HepG2 (cell line): ENCODE measurements at regions not wholly inside any gene's neighbourhood (a gene's known extent, or its start where the extent isn't known, plus 50 kb on each side); places are given as distances from the start of the nearest gene placed in this dataset.

Experiments used
- ATAC-seq: fragments of 200-7000 bp; cut with Tn5 transposase; 3 replicates; pipeline ENCODE4 v1.9.1; 2020; ENCODE audit warnings: mild to moderate bottlenecking, moderate library complexity
- BruUV-seq: library from RNA; stranded (reverse); fragments of 400-500 nt; replicated peaks from 2 replicates; lab custom pipeline; 2021; lab: Mats Ljungman, UMichigan
- CTCF ChIA-PET: fragments of 300-600 bp; formaldehyde crosslinking; extraction: SDS; loops from one replicate; lab custom pipeline; 2021; ENCODE audit warnings: low total read pairs, inconsistent platforms, low intra/inter-chr PET ratio; lab: Yijun Ruan, JAX
- POLR2A ChIA-PET: fragments of 350-600 bp; sonication (Branson Sonifier 250); formaldehyde crosslinking; loops from one replicate; lab custom pipeline; 2020; ENCODE audit warnings: antibody characterized with exemption, inconsistent platforms; lab: Yijun Ruan, JAX
- DNase-seq: peaks from one replicate; pipeline ENCODE4 v3.0.0-alpha.2; 2015; ENCODE audit warnings: low spot score
- FAIRE-seq: peaks from 3 replicates; lab custom pipeline; 2011; peaks lifted over from hg19 to GRCh38; lab: Jason Lieb, UNC
- H2AFZ ChIP-seq: one replicate; pipeline ENCODE4 v1.6.1; 2011; ENCODE audit warnings: low read length, inconsistent platforms
- H3K27ac ChIP-seq: fragments of 300-600 bp; 3 replicates; pipeline ENCODE4 v1.8.0; 2011; ENCODE audit warnings: mixed run types, mild to moderate bottlenecking, mixed read lengths, low read length, inconsistent platforms; ENCODE audit not compliant: insufficient read depth; ENCODE audit errors: extremely low read length
- H3K27me3 ChIP-seq, 2 experiments: fragments of 200-600 bp in 1 of 2; 2 replicates in 1 of 2; 3 replicates in 1 of 2; pipeline versions ENCODE4 v1.6.0 to v1.8.0; 2011; ENCODE audit warnings: low read length in 2 of 2, mild to moderate bottlenecking in 2 of 2, moderate library complexity in 2 of 2, inconsistent platforms in 1 of 2; ENCODE audit not compliant: insufficient read depth in 2 of 2, control insufficient read depth in 1 of 2
- H3K36me3 ChIP-seq, 2 experiments: fragments of 200-600 bp in 1 of 2; replicated peaks in 1 of 2; 2 replicates in 1 of 2; 3 replicates in 1 of 2; pipeline versions ENCODE4 v1.5.1 to v1.8.0; 2011; ENCODE audit warnings: low read length in 2 of 2, inconsistent platforms in 1 of 2; ENCODE audit not compliant: insufficient read depth in 2 of 2, control insufficient read depth in 1 of 2
- H3K4me1 ChIP-seq: 2 replicates; pipeline ENCODE4 v1.5.1; 2012; ENCODE audit warnings: low read length, inconsistent platforms; ENCODE audit not compliant: insufficient read depth
- H3K4me2 ChIP-seq: 2 replicates; pipeline ENCODE4 v1.6.0; 2011; ENCODE audit warnings: low read depth, low read length, inconsistent platforms
- H3K4me3 ChIP-seq, 3 experiments: fragments of 200-600 bp in 1 of 3; sonication (generic), shearing (Covaris generic) in 1 of 3; replicated peaks in 1 of 3; 2 replicates each; pipeline ENCODE4 v1.5.1; 2011 to 2016; ENCODE audit warnings: low read length in 3 of 3, inconsistent platforms in 2 of 3, low read depth in 2 of 3, mild to moderate bottlenecking in 2 of 3, control low read depth in 1 of 3, mixed read lengths in 1 of 3; ENCODE audit not compliant: insufficient read depth in 1 of 3
- H3K79me2 ChIP-seq: one replicate; pipeline ENCODE4 v1.6.1; 2011; ENCODE audit warnings: low read length, inconsistent platforms; ENCODE audit not compliant: insufficient read depth
- H3K9ac ChIP-seq: 2 replicates; pipeline ENCODE4 v1.6.0; 2011; ENCODE audit warnings: mild to moderate bottlenecking, low read depth, low read length, inconsistent platforms; ENCODE audit not compliant: insufficient read depth
- H3K9me3 ChIP-seq: 2 replicates; pipeline ENCODE4 v1.5.1; 2012; ENCODE audit warnings: mild to moderate bottlenecking, low read length
- H4K20me1 ChIP-seq: 2 replicates; pipeline ENCODE4 v1.6.0; 2011; ENCODE audit warnings: inconsistent platforms, mild to moderate bottlenecking, low read length, moderate library complexity; ENCODE audit not compliant: insufficient read depth
- ADNP ChIP-seq: sonication (generic); formaldehyde crosslinking; IDR thresholded peaks from 2 replicates; pipeline ENCODE4 v1.4.0; 2020; ENCODE audit warnings: missing genetic modification reagents
- ARNTL ChIP-seq: sonication (generic); formaldehyde crosslinking; IDR thresholded peaks from 2 replicates; pipeline ENCODE4 v1.4.0; 2020; ENCODE audit warnings: mild to moderate bottlenecking, missing genetic modification reagents
- CCAR2 ChIP-seq: fragments of 200-400 bp; formaldehyde crosslinking; optimal IDR thresholded peaks from 2 replicates; pipeline ENCODE3; 2018; ENCODE audit warnings: low read depth, mild to moderate bottlenecking, low read length, moderate library complexity
- HNRNPL ChIP-seq: fragments of 200-400 bp; formaldehyde crosslinking; IDR thresholded peaks from 2 replicates; pipeline ENCODE4 v1.6.1; 2017; ENCODE audit warnings: mild to moderate bottlenecking, low read depth, low read length
- JUN ChIP-seq: sonication (generic); formaldehyde crosslinking; IDR thresholded peaks from 2 replicates; pipeline ENCODE4 v1.4.0; 2020; ENCODE audit warnings: mild to moderate bottlenecking, missing genetic modification reagents
- KDM3A ChIP-seq: IDR thresholded peaks from 2 replicates; pipeline ENCODE4 v1.6.1; 2018; ENCODE audit warnings: low read depth, missing compliant biosample characterization
- MTF1 ChIP-seq: sonication (generic); formaldehyde crosslinking; IDR thresholded peaks from 2 replicates; pipeline ENCODE4 v1.5.0; 2020; ENCODE audit warnings: missing genetic modification reagents
- PRMT3 ChIP-seq: sonication (generic); formaldehyde crosslinking; IDR thresholded peaks from 2 replicates; pipeline ENCODE4 v1.8.1; 2022; ENCODE audit warnings: low read depth, mild to moderate bottlenecking, moderate library complexity, missing genetic modification reagents, borderline replicate concordance
- TBL1XR1 ChIP-seq: fragments of 150-350 bp; IDR thresholded peaks from 2 replicates; pipeline ENCODE4 v1.6.1; 2014; ENCODE audit warnings: borderline replicate concordance, low read length; ENCODE audit not compliant: partially characterized antibody
- TEAD3 ChIP-seq: optimal IDR thresholded peaks from 2 replicates; pipeline ENCODE3; 2016; ENCODE audit warnings: borderline replicate concordance
- ZBTB38 ChIP-seq: sonication (generic); formaldehyde crosslinking; IDR thresholded peaks from 2 replicates; pipeline ENCODE4 v1.5.1; 2020; ENCODE audit warnings: mild to moderate bottlenecking, missing genetic modification reagents
- ZNF251 ChIP-seq: sonication (generic); formaldehyde crosslinking; IDR thresholded peaks from 2 replicates; pipeline ENCODE4 v1.9.0; 2021; ENCODE audit warnings: mild to moderate bottlenecking, missing genetic modification reagents
- ZNF790 ChIP-seq: sonication (generic); formaldehyde crosslinking; IDR thresholded peaks from 2 replicates; pipeline ENCODE4 v1.8.0; 2022; ENCODE audit warnings: missing genetic modification reagents, mild to moderate bottlenecking, borderline replicate concordance
- whole genome bisulfite sequencing: methylation state at CpG from one replicate; pipeline ENCODE4 v1.1.6; 2017; ENCODE audit warnings: low lambda C conversion rate; 5-methylcytosine and 5-hydroxymethylcytosine counted together
- in situ Hi-C: cut with HindIII; loops from 2 replicates; pipeline ENCODE4 v1.10.0; 2017; ENCODE audit warnings: low pct_unique_long_range_greater_than_20kb; ENCODE audit not compliant: extremely low pct_ligation_motif_present
- intact Hi-C: fragments of 100-400 bp; cut with micrococcal nuclease; formaldehyde crosslinking; loops from one replicate; pipeline ENCODE4 v1.10.0; 2022; ENCODE audit not compliant: unreplicated experiment
- TF ChIP-seq, protein P1 (sequence below): IDR thresholded peaks from 2 replicates; pipeline ENCODE4 v1.6.1; 2016; ENCODE audit warnings: low read depth, missing genetic modification reagents, missing compliant biosample characterization
- TF ChIP-seq, protein P2 (sequence below): sonication (generic); formaldehyde crosslinking; IDR thresholded peaks from 2 replicates; pipeline ENCODE4 v1.4.0; 2020; ENCODE audit warnings: missing genetic modification reagents

DNA sequence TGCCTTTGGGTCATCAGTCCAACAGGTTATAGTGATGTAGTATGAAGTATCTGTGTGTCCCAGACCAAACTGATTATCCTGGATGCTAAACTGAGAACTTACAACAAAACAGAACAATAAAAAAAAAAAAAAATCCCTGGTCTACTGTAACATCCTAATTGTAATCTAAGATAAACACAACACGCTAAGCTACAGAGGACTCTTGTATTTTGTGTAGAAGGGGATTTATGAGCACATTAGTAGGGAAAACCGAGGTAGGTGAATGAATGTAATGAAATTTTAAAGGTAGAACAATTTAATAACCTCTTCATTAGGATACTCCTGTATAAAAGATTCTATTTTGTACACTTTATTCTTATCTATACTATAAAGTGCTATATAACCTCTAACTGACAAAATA, 424.1 kb downstream of the NDFIP2 start:
- ATAC-seq (no peak), FAIRE-seq (no peak), DNase-seq (no peak)
- ChIA-PET CTCF (no interaction called here), POLR2A (no interaction called here)
- Histone ChIP-seq H3K27me3 (no peaks in the 10 kb centered on the region), H3K4me1 (no peaks in the 10 kb centered on the region), H3K9ac (no peak overlapping the region), H3K9me3 (peaks cover 15% of the 10 kb centered on the region; the same call in 1 of the 2 replicates), H2AFZ (no peak overlapping the region), H3K36me3 (no peaks in the 10 kb centered on the region), H3K4me3 (no peak overlapping the region), H4K20me1 (no peaks in the 10 kb centered on the region), H3K79me2 (no peaks in the 10 kb centered on the region), H3K27ac (no peak overlapping the region), H3K4me2 (no peak overlapping the region)
- intact Hi-C loops (no loop called here), in situ Hi-C loops (no loop called here)
- no TSS peak for BruUV-seq
- WGBS = 2% methylated on average over 2 of the region's 2 CpGs
- TF ChIP-seq MTF1 = no peak

DNA sequence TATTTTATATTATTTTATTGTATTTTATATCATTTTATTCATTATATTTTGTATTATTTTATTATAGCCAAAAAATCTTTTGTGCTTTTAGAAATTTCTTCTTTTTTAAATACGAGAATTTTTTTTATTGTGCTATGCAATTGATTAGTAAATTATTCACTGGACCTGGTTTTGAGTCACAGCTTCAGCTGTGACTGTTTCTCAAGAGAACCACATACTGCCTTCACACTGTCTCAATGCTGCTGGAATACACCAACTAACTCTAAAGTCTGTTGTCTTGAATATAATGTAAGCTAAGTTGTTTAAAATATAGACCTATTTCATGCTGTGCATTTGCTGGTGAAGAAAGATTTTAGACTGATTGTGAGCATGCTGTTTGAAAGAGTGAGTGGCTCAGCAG, 423.6 kb downstream of the NDFIP2 start:
- DNase-seq (no peak), ATAC-seq (no peak), FAIRE-seq (no peak)
- Histone ChIP-seq H2AFZ (no peak overlapping the region), H3K4me1 (no peaks in the 10 kb centered on the region), H3K9me3 (peaks cover 15% of the 10 kb centered on the region; the same call in 1 of the 2 replicates), H3K4me2 (no peak overlapping the region), H3K4me3 (no peak overlapping the region), H3K27ac (no peak overlapping the region), H3K27me3 (no peaks in the 10 kb centered on the region), H3K79me2 (no peaks in the 10 kb centered on the region), H4K20me1 (no peaks in the 10 kb centered on the region), H3K36me3 (no peaks in the 10 kb centered on the region), H3K9ac (no peak overlapping the region)
- BruUV-seq = no TSS peak
- 2% methylated on average over 1 of the region's 1 CpG for WGBS
- ChIA-PET CTCF (no interaction called here), POLR2A (no interaction called here)
- intact Hi-C loops (no loop called here), in situ Hi-C loops (no loop called here)
- TF ChIP-seq PRMT3 (CRISPR knock-in tag) (no peak), TBL1XR1 (no peak), KDM3A (CRISPR knock-in tag) (no peak), ZNF251 (CRISPR knock-in tag) (no peak), ARNTL (no peak), CCAR2 (no peak), TEAD3 (CRISPR knock-in tag) (no peak), ZNF790 (CRISPR knock-in tag) (no peak), HNRNPL (no peak), ZBTB38 (CRISPR knock-in tag) (no peak), ADNP (no peak), JUN (CRISPR knock-in tag) (no peak)
- TF ChIP-seq, protein P1, sequence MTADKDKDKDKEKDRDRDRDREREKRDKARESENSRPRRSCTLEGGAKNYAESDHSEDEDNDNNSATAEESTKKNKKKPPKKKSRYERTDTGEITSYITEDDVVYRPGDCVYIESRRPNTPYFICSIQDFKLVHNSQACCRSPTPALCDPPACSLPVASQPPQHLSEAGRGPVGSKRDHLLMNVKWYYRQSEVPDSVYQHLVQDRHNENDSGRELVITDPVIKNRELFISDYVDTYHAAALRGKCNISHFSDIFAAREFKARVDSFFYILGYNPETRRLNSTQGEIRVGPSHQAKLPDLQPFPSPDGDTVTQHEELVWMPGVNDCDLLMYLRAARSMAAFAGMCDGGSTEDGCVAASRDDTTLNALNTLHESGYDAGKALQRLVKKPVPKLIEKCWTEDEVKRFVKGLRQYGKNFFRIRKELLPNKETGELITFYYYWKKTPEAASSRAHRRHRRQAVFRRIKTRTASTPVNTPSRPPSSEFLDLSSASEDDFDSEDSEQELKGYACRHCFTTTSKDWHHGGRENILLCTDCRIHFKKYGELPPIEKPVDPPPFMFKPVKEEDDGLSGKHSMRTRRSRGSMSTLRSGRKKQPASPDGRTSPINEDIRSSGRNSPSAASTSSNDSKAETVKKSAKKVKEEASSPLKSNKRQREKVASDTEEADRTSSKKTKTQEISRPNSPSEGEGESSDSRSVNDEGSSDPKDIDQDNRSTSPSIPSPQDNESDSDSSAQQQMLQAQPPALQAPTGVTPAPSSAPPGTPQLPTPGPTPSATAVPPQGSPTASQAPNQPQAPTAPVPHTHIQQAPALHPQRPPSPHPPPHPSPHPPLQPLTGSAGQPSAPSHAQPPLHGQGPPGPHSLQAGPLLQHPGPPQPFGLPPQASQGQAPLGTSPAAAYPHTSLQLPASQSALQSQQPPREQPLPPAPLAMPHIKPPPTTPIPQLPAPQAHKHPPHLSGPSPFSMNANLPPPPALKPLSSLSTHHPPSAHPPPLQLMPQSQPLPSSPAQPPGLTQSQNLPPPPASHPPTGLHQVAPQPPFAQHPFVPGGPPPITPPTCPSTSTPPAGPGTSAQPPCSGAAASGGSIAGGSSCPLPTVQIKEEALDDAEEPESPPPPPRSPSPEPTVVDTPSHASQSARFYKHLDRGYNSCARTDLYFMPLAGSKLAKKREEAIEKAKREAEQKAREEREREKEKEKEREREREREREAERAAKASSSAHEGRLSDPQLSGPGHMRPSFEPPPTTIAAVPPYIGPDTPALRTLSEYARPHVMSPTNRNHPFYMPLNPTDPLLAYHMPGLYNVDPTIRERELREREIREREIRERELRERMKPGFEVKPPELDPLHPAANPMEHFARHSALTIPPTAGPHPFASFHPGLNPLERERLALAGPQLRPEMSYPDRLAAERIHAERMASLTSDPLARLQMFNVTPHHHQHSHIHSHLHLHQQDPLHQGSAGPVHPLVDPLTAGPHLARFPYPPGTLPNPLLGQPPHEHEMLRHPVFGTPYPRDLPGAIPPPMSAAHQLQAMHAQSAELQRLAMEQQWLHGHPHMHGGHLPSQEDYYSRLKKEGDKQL = no peak
- TF ChIP-seq, protein P2, sequence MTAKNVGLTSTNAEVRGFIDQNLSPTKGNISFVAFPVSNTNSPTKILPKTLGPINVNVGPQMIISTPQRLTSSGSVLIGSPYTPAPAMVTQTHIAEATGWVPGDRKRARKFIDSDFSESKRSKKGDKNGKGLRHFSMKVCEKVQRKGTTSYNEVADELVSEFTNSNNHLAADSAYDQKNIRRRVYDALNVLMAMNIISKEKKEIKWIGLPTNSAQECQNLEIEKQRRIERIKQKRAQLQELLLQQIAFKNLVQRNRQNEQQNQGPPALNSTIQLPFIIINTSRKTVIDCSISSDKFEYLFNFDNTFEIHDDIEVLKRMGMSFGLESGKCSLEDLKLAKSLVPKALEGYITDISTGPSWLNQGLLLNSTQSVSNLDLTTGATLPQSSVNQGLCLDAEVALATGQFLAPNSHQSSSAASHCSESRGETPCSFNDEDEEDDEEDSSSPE (CRISPR knock-in tag) = no peak
